Stimulated activated CD4-positive, alpha-beta T cell treated with anti-CD3 and anti-CD28 coated beads, TNF-alpha, amount 100 ng/mL, for 24 hours (primary cell): ENCODE measurements at regions not wholly inside any gene's neighbourhood (a gene's known extent, or its start where the extent isn't known, plus 50 kb on each side); places are given as distances from the start of the nearest gene placed in this dataset.

Experiments
- DNase-seq, 3 experiments: peaks; one replicate each; pipeline ENCODE4 v3.0.0-alpha.2; 2020; ENCODE audit warnings: low read depth in 3 of 3

DNA sequence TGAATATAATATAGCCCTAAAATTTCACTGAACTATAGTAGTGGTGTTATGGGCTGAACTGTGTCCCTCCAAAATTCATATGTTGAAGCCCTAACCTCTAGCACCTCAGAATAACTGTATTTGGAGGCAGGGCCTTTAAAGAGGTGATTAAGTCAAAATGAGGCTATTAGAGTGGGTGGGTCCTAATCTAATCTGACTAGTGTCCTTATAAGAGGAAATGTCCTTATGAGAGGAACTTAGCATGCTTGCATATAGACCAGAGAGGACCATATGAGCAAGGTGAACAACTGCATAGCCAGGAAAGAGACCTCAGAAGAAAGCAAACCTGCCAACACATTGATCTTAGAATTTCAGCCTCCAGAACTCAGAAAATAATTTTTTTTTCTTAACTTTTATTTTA, 238.4 kb downstream of the ZEB2 start:
- no peak for DNase-seq

DNA sequence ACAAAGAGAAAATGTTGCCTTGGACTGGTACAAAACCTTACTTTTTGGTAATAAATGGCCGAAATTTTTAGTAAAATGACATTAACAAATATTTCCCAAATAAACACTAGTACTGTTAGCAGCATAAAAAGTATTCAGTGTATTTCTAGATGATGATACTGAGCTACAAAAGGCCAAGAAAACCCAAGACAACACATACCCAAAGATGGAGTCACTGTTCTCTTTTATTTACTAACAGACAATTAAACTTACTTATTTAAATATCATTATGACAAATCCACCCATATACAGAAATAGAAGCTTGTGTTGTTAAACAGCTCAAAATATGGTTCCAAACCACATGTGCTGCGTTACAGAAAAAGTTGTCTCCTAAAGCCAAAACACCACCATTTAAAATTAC, 239.9 kb downstream of the ZEB2 start:
- no peak for DNase-seq

DNA sequence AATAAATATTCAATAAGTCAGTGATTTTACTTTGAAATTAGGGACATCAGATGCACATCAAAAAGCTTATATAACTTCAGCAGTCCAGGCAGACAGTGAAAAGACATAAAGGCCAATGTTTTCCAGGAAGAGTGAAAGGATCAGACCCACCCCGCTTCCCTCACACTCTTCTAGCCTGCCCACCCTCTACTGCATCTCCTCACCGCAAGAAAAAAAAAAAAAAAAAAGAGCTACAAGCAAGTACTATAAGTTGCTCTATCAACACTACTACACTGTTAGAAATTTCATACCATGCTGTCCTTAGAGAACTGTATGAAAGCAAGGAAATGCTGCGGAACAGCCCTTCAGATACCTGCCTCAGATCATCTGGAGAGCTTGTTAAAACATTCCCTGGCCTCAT, 240.8 kb downstream of the ZEB2 start:
- DNase-seq, result no peak

DNA sequence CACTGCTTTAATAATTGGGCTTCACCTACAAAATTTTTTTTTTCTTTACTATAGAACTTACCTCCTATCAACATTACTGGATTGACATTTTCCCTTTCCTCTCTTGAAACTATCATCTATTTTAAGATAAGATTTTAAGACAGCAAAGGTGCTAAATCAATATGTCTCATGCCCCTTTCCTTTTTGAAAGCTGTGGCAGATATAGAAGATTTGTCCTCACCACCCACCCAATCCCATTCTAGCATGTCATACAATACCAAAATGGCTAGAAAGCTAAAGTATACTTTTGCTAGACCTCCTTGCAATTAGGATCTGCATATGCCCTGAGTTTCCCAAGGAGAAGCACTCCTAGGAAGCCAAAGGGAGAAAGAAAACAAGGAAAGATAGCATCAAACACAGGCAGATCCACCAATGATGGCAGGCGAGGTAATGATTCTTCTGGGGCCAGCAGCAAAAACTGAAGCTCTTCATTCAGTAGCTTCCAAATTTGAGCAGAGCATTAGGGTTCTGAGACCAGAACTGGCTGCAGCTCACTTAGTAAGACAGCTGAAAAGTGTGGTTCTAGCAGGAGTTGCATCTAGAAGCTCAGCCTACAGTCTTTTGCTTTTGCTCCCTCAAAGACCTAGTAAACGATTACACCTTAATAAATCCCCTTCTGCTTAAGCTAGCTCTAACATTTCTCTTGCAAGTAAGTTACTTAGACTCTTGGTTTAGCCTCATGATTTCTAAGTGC, 242.1 kb downstream of the ZEB2 start:
- DNase-seq, result no peak

DNA sequence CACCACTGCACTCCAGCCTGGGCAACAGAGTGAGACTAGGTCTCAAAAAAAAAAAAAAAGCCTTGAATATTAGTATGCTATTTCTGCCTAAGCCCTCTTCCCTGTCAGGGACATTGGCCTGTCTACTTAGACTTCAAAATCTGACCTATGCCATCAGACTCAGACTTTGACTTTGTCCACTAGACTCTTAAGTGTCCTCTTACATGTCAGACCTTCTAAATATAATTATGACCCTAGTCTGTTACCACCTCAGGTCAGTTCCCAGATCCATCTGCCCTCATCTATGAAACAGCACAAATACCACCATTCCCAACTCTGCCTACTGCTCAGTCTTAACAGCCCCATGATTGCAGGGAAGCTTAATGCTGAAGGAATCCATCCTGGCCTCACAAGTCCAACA, 244.6 kb downstream of the ZEB2 start:
- no peak for DNase-seq

DNA sequence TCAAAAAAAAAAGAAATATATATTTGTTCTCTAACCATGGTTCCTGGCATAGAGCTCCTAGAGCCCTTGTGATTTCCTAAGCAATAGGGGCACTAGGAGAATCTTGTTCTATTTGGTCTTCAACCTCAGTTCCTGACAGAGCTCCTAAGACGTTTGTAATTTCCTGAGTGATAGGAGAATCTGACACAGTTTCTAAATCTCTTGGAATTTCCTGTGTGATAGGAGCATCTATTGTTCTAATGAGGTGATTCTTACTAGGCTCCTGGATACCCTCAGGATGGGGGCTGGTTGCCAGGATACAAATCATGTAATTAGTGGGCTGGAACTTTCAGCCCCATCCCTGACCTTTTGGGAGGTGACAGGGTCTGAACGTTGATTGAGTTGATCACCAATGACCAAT, 245.8 kb downstream of the ZEB2 start:
- DNase-seq, result no peak

DNA sequence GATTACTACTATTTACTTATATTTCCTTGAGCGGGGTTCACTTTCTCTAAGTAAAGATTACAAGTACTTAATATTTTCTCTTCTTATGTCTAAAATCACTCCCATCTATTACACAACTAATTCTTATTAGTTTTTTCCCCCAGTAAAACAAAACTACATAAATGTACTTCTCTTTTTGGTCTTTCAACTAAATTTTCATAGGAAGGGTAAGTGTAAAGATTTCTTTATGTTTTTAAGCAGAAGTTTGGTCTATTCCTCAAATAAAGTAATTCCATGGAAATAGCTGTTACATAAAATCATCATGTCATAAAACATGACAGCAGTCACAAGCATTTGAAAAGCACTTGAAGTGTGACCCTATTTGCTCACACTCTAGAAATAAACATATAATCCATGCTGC, 249.0 kb downstream of the ZEB2 start:
- no peak for DNase-seq

DNA sequence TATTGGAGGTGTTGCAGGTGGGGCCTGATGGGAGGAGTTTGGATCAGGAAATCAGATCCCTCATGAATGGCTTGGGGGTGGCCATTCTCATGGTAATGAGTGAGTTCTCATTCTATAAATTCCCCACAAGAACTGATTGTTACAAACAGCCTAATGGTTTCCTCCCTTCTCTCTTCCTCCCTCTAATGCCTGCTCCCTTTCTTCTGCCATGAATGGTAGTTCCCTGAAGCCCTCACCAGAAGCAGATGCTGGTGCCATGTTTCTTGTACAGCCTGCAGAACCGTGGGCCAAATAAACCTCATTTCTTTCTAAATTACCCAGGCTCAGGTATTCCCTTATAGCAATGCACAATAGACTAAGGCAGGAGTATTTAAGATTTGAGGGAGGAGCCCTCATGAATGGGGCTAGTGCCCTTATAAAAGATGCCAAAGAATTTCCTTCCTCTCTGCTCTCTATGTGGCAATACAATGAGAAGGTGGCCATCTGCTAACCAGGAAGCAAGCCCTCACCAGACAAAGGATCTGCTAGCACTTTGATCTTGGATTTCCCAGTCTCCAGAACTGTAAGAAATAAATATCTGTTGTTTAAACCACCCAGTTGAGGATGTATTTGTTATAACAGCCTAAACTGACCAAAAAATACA, 251.8 kb downstream of the ZEB2 start:
- DNase-seq, result no peak

DNA sequence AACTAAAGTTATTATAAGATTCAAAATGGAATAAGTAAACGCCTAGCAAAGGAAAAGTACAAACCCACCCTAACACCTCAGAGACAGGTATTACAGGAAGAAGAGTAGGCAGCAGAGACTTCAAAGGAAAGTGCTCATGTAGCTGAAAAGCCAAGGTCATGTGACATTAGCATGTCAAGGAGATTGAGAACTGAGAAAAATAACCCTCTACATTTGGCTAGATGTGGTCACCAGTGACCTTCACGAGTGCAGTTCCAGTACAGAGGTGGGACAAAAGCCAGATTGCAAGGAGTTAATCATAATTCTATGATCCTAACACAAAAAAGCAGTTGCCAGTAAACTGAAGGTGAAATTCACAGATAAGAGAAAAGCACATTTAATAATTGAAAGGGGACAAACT, 252.7 kb downstream of the ZEB2 start:
- no peak for DNase-seq

DNA sequence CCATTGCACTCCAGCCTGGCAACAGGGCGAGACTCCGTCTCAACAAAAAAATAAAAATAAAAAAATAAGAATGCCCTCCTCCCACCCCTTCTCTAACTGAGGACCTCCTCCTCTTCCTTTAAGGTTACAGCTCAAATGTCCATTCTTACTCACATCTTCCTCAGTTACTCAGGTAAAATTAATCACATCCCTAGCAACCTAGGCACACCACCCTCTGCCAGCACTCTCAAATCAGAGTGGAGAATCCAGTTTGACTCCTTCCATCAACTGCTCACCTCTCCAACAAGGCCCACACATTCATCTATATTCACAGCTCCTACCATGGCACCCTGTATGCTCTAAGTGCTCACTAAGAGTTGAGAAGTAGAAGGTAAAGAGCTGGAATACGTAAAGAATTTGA, 254.3 kb downstream of the ZEB2 start:
- DNase-seq, result no peak

DNA sequence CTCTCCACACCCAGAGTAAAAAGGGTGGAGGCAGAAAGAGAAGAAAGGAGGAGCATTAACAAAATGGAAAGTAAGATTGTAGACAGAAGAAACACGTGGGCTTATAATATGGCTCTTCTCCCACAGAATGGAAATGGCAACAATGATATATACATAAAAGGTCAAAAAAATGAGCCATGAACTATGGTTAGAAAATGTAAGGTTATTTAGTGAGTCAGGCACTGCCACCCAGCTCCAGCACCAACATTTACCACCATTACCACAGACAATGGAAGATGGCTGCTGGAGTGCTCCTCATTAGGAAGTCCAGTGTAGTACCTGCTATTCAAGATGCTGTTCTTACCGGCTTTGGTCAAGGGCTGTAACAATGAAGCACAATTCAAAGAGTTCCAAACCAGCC, 258.0 kb downstream of the ZEB2 start:
- DNase-seq, result no peak

DNA sequence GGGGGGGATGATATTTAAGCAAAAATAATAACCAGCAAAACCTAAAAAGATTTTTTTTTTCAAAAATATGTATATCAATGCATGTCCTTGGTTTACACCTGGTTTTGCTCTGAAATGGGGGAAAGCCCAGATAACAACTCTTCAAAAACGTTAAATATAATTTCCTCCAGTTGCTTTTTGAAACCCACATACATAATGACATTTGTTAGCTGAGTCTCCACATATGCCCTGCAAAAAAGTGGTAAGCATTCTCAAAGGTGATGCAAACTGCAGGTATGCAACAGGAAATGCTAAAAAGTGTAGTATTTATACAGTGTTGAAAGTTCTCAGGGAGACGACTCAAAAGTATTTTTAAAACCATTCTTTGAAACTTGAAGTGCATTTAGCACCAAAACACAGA, 258.6 kb downstream of the ZEB2 start:
- no peak for DNase-seq

DNA sequence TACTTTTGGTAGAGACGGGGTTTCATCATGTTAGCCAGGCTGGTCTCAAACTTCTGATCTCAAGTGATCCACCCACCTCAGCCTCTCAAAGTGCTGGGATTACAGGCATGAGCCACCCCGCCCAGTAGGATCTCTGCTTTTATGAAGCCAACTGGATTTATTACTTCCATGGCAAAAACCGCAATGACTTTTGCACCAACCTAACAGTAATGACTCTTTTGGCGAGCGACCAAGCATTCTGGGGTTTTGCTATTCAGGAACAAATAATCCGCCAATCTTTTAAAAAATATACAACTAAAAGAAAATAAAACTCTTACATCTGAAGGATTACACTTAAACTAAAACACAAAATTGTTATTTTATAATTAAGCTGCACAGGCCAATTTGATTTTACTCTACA, 260.6 kb downstream of the ZEB2 start:
- no peak for DNase-seq

DNA sequence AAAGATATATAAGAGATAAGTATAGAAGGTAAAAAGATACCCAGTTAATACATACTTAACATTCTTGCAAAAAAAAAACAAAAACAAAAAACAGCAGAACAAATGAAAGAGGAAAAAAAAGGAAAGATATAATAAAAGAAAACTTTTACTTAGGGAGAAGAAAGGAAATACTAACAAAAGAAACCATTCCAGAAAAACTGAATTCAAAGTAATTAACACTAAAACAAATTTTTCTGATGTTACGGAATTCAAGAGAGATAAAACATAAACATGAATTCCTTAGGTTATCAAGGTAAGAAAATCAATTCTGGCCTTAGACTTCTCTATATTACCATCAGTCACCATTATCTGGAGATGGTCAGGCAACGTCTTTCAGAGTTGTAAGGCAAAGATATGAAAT, 261.8 kb downstream of the ZEB2 start:
- no peak for DNase-seq

DNA sequence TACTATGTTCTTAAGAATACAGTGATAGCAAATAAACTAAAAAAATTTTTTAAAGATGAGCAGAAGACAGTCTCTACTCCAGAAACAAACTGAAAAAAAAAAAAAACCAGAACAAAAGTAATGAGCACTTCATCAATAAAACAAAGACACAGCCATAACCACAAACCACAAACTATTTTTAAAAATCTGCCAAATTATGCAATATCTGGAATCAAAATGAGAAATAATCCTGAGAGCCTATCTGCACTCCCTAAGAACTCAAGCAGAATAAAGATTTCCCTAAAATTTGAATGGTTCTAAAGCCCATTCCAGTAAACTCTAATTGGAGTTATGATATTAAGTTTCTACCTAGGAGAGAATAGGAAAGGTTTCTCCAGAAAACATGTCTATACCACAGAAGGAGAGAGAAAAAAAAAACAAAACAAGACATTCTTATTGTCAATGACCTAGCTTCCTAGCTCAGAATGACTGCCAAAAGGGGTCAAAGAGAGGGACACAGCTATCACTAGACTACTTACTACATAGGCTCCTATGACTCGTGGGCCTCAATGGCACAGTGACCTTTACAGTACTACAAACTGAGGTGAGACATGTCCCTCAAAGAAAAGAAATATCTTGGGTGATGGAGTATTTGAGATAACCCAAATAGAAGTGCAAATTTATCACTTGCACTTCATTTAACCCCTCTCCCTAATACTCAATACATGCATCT, 262.8 kb downstream of the ZEB2 start:
- no peak for DNase-seq

DNA sequence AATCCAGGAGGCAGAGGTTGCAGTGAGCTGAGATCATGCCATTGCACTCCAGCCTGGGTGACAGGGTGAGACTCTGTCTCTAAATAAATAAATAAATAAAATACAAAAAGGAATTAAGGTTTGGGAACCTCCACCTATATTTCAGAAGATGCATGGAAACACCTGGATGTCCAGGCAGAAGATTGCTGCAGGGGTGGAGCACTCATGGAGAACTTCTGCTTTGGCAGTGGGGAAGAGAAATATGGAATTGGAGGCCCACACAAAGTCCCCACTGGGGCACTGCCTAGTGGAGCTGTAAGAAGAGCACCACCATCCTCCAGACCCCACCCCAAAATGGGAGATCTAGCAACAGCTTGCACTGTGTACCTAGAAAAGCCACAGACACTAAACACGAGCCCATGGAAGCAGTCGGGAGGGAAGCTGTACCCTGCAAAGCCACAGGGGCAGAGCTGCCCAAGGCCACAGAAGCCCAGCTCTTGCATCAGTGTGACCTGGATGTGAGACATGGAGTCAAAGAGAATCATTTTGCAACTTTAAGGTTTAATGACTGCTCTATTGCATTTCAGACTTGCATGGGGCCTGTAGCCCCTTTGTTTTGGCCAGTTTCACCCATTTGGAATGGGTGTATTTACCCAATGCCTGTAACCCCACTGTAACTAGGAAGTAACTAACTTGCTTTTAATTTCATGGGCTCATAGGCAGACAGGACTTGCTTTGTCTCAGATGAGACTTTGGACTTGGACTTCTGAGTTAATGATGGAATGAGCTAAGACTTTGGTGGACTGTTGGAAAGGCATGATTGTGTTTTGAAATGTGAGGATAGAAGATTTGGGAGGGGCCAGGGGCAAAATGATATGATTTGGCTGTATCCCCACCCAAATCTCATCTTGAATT, 265.3 kb downstream of the ZEB2 start:
- no peak for DNase-seq

DNA sequence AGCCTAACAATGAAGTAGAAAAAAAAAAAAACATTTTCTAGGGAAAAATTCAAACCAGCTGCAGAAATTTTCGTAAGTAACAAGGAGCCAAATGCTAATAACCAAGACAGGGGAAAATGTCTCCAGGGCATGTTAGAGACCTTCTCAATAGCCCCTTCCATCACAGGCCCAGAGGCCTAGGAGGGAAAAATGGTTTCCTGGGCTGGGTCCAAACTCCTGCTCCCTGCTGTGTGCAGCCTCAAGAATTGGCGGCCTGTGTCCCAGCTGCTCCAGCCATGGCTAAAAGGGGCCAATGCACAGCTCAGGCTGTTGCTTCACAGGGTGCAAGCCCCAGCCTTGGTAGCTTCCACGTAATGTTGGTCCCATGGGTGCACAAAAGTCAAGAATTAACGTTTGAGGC, 266.2 kb downstream of the ZEB2 start:
- no peak for DNase-seq

DNA sequence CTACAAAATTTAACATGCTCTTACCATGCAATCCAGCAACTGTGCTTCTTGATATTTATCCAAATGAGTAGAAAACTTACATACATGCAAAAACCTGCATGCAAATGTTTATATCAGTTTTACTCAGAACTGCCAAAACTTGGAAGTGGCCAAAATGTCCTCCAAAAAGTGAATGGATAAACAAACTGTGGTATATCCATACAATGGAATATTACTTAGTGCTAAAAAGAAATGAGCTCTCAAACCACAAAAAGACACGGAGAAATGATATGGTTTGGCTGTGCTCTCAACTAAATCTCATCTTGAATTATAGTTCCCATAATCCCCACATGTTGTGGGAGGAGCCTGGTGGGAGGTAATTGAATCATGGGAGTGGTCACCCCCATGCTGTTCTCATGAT, 267.2 kb downstream of the ZEB2 start:
- DNase-seq, result no peak

DNA sequence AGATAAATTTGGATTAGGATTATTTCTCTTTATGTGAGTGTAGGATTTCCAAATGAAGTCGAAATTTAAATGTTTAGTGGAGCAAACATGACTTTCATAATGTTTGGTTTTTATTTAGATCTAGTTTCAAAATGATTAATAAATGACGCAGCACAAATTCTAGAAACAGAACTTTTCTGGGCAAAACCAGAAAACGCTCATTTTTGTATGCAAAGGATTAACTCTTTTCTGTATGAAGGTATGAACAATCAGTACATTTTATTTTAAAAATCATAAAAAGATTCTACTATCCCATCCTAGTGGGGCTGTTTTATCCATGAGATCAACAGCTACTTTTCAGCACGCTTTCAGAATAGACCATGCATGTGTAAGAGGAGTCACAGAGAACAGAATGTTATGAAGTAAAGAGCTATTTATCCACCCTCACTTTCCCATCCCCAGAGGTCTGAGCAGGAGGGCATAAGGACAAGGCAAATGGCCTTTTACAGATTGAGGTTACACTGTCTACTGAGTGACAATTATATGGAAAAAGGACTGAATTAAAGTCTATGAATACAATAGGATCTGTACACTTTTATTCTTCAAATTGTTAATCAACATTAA, 270.8 kb downstream of the ZEB2 start:
- no peak for DNase-seq

DNA sequence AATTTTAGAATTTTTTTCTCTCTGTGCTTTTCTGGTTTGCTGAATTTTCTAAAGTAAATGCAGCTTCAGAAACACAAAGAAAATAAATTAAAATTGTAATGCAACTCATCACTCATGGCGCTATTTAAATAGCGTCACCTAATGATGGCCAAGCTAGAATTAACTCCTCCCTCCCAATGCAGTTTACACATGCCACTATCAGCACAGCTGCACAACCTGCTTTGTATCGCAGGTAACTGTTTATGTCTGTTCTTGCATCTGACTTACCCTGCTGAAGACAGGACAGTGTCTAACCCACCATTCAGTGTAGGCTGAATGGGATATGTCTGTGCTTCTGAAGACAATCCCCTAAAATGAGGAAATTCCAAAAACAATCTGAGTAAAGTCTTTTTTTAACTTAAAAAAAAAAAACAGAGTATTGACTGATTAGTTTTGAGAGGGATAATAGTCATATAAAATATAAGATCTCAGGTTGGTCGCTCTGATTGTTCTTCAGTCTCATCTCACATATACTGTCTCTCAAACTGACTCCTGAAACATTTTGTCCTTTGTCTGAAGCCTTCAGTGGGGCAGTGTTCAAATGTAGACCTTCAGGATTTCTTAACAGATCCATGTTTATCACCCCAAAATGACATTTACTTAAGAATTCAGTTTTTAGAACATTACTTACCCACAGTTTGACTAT, 271.4 kb downstream of the ZEB2 start:
- DNase-seq, result no peak

DNA sequence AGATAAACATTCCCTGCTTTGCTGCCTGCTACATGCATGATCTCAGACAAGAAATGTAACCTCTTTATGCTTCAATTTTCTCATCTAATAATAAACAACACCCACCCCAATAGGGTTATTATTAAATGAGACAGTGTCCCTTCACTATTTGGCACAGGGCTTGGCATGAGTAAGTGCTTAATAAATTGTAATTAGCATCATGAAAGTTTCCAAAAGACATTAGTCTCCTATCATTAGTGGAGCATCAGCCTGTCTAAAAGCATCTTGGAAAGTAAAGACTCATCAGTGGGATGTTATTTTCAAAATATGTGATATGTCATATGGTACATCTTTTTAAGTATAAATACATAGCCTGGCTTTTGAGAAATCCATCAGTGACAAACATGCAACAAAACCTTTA, 275.0 kb downstream of the ZEB2 start:
- no peak for DNase-seq
